Memory B cell (primary cell): ENCODE measurements at regions not wholly inside any gene's neighbourhood (a gene's known extent, or its start where the extent isn't known, plus 50 kb on each side); places are given as distances from the start of the nearest gene placed in this dataset.

ENCODE experiments used
- ATAC-seq: fragments of 150-1000 bp; cut with Tn5 transposase; 2 replicates; pipeline ENCODE4 v1.10.0; 2021; ENCODE audit warnings: low read depth, mild to moderate bottlenecking, moderate library complexity
- DNase-seq, 2 donors: peaks; one replicate each; pipeline ENCODE4 v3.0.0; 2022; ENCODE audit warnings: low spot score in 2 of 2
- H3K27ac Mint-ChIP-seq: one replicate; pipeline ENCODE4 v1.8.0; 2022; ENCODE audit warnings: mild to moderate bottlenecking, moderate library complexity, mixed read lengths
- H3K27me3 Mint-ChIP-seq: one replicate; pipeline ENCODE4 v1.8.0; 2022; ENCODE audit warnings: mixed read lengths
- H3K36me3 Mint-ChIP-seq: one replicate; pipeline ENCODE4 v1.8.0; 2022; ENCODE audit warnings: mild to moderate bottlenecking, mixed read lengths
- H3K4me1 Mint-ChIP-seq: one replicate; pipeline ENCODE4 v1.8.0; 2022; ENCODE audit warnings: mixed read lengths
- H3K4me3 Mint-ChIP-seq: one replicate; pipeline ENCODE4 v1.8.0; 2022; ENCODE audit warnings: mild to moderate bottlenecking, moderate library complexity, mixed read lengths
- H3K9me3 Mint-ChIP-seq: one replicate; pipeline ENCODE4 v1.8.0; 2022; ENCODE audit warnings: mixed read lengths

DNA sequence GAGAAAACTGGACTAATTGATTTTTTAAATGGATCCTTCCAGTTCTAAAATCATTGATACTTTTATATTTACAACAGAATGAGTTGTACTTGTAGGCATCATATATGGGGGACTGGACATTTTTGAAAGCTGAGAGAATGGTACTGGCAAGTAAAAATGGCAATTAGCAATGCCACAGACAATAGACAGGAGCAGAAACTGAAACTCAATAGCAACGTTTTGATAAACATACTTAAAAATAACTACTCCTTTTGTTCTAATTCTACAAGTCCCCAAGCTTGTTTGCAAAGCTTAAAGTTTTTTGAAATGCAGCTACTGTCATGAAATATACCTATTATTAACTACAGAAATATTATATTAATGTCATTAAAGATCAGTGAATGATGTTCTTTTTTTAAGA lies 52.8 kb upstream of the FBXL7 start:
- no peaks in the 10 kb centered on the region for H3K36me3 Mint-ChIP-seq
- no peaks in the 10 kb centered on the region for H3K27me3 Mint-ChIP-seq
- H3K4me3 Mint-ChIP-seq = no peak overlapping the region
- no peak for ATAC-seq
- H3K4me1 Mint-ChIP-seq = no peaks in the 10 kb centered on the region
- no peak for DNase-seq
- H3K27ac Mint-ChIP-seq = no peak overlapping the region
- peaks cover 3% of the 10 kb centered on the region for H3K9me3 Mint-ChIP-seq

DNA sequence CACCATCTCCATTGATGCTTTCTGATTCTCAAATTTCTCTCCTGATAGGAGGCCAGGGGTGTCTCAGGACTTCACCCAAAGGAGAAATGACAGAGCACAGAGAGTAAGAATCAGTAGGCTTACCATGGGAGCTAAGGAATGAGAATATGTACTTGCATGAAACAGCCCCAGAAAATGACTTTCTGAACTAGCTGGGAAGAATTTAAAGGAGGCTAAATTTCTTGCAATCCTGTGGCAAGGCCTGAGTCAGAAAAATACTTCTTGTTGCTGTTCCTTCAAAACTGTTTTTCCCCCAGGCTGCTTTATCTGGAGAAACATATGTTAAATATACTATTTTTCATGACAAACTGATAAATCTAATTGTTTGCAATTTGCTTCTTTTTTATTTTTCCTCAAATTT lies 53.4 kb upstream of the FBXL7 start:
- no peaks in the 10 kb centered on the region for H3K4me1 Mint-ChIP-seq
- DNase-seq = no peak
- H3K27me3 Mint-ChIP-seq = no peaks in the 10 kb centered on the region
- no peaks in the 10 kb centered on the region for H3K36me3 Mint-ChIP-seq
- no peak overlapping the region for H3K4me3 Mint-ChIP-seq
- peaks cover 3% of the 10 kb centered on the region for H3K9me3 Mint-ChIP-seq
- ATAC-seq = no peak
- H3K27ac Mint-ChIP-seq = no peak overlapping the region

DNA sequence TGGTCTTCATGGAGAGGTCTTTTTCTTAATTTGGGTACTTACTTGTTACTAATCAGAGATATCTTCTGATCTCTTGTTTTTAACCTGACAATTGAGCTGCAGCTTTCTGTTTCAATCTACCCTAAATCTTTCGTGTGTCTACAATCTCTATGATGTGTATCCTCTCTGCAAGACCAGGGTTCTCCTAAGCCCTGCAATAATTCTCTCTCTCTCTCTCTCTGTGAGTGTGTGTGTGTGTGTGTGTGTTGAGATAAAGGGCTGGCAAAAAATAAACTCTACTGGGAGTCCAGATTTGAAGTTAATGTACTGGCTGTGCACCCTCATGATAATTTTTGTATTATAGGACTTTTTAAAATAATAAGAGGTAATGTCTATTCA lies 57.8 kb upstream of the FBXL7 start:
- Mint-ChIP-seq H3K36me3 (no peaks in the 10 kb centered on the region), H3K27ac (no peak overlapping the region), H3K4me3 (no peak overlapping the region), H3K9me3 (peaks cover 5% of the 10 kb centered on the region), H3K27me3 (no peaks in the 10 kb centered on the region), H3K4me1 (no peaks in the 10 kb centered on the region)
- ATAC-seq (no peak), DNase-seq (no peak)

DNA sequence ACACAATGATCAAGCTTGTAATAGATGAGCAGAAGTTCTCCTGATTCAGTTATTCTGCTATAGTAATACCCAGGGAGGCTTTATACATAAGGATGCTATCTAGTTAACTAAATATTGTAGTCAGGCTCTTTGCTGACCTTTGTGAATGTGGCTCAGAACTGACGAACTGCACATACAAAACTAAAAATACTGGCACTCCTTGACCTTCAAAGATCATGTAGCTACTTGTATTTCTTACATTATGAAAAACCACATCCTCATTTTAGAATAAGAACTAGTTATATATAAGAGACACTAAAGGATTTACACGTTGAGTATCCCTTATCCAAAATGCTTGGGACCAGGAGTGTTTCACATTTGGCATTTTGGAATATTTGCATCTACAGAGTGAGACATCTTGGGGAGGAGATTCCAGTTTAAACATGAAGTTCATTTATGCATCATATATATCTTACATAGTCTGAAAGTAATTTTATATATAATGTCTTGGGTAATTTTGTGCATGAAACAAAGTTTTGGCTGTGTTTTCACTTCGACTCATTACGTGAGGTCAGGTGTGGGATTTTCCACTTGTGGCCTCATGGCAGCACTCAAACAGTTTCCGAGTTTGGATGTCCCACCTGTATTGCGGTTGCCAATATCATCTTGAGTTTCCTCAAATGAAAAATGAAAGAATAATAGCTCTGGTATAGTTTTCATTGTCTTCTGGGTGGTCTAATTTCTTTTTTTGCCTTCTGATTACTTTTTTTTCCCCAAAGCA lies 58.4 kb upstream of the FBXL7 start:
- H3K4me3 Mint-ChIP-seq = no peak overlapping the region
- DNase-seq (no peak), ATAC-seq (no peak)
- no peaks in the 10 kb centered on the region for H3K4me1 Mint-ChIP-seq
- no peak overlapping the region for H3K27ac Mint-ChIP-seq
- H3K27me3 Mint-ChIP-seq = no peaks in the 10 kb centered on the region
- H3K9me3 Mint-ChIP-seq = peaks cover 5% of the 10 kb centered on the region
- no peaks in the 10 kb centered on the region for H3K36me3 Mint-ChIP-seq

DNA sequence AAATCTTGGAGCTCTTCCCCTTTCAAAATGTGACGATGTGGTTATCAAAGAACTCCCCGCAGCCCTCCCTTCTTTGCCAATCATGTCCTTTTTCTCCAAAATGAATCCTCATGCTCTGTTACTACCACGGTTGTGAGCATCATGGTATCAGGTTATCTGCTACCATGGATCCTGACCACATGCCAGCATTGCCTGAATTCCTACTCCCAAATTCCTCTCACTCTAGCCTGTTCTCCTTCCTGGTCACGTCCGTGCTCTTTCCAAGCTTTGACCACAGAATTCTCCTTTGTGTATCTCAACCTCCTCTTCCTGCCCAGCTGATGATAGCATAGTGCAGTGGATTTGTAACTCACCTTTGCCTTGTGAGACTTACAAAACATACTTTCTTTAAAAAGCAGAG lies 59.5 kb upstream of the FBXL7 start:
- H3K27ac Mint-ChIP-seq = no peak overlapping the region
- H3K9me3 Mint-ChIP-seq = peaks cover 4% of the 10 kb centered on the region
- DNase-seq = no peak
- no peaks in the 10 kb centered on the region for H3K27me3 Mint-ChIP-seq
- no peak for ATAC-seq
- H3K4me3 Mint-ChIP-seq = no peak overlapping the region
- H3K4me1 Mint-ChIP-seq = no peaks in the 10 kb centered on the region
- no peaks in the 10 kb centered on the region for H3K36me3 Mint-ChIP-seq

DNA sequence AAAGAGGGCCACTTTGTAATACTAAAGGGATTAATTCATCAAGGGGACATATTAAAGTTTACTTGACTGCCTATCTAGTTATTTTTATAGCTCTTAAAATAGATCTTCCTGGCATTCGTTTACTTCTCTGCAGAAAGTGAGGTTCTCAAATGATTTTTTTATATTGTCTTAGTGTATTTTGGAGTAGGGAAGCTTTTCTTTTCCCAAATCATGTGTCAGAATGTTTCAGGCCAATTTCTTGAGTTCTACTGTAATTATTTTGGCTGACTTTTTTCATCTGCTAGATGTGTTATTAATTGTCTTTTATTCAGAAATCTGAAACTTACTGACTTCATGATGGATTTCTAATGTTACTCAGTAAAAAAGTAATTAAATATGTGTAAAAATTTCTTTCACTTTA lies 60.2 kb upstream of the FBXL7 start:
- DNase-seq (no peak), ATAC-seq (no peak)

DNA sequence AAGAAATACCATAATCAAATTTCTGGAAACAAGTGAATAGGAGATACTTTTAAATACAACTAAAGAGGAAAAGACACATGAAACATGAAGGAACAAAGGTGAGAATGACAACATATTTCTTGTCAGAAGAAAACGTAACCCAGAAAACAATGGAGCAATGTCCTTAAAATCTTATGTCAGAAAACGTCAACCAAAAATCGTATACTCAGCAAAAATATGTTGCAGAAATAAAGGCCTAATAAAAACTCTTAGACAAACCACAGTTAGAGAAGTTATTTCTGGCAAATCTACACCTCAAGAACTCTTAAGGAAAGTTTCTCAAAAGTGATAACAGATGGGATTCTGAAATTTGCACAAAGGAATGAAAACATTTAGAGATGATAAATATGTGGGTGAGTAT lies 66.3 kb upstream of the FBXL7 start:
- no peak overlapping the region for H3K27ac Mint-ChIP-seq
- ATAC-seq (no peak), DNase-seq (no peak)
- peaks cover 1% of the 10 kb centered on the region for H3K36me3 Mint-ChIP-seq
- no peaks in the 10 kb centered on the region for H3K27me3 Mint-ChIP-seq
- peaks cover 9% of the 10 kb centered on the region for H3K9me3 Mint-ChIP-seq
- H3K4me1 Mint-ChIP-seq = no peaks in the 10 kb centered on the region
- H3K4me3 Mint-ChIP-seq = no peak overlapping the region

More for the DNA sequence above, 60.2 kb upstream of the FBXL7 start:
- Mint-ChIP-seq H3K36me3 (no peaks in the 10 kb centered on the region), H3K4me3 (no peak overlapping the region), H3K27ac (no peak overlapping the region), H3K4me1 (no peaks in the 10 kb centered on the region), H3K9me3 (peaks cover 4% of the 10 kb centered on the region), H3K27me3 (no peaks in the 10 kb centered on the region)

DNA sequence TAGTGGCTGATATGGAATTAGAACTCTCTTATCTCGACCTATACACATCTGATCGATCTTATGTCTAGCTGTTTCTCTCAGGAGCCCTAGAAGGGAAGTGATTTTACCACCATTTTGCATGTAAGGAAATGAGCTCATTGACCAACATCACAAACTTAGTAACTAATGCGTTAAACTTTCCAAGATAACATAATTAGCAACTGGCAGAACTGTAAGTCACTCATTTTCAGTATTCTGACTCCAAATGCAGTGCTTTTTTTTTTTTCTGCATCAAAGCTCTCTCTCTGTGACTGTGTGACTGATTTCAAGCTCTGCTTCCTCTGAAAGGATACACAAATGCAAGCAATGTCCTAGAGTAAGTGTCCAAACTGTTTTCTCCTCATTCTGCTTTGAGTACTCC lies 68.1 kb upstream of the FBXL7 start:
- no peak for ATAC-seq
- no peak overlapping the region for H3K4me3 Mint-ChIP-seq
- H3K9me3 Mint-ChIP-seq = peaks cover 9% of the 10 kb centered on the region
- H3K4me1 Mint-ChIP-seq = no peaks in the 10 kb centered on the region
- no peak for DNase-seq
- H3K27me3 Mint-ChIP-seq = no peaks in the 10 kb centered on the region
- H3K36me3 Mint-ChIP-seq = peaks cover 1% of the 10 kb centered on the region
- H3K27ac Mint-ChIP-seq = no peak overlapping the region

DNA sequence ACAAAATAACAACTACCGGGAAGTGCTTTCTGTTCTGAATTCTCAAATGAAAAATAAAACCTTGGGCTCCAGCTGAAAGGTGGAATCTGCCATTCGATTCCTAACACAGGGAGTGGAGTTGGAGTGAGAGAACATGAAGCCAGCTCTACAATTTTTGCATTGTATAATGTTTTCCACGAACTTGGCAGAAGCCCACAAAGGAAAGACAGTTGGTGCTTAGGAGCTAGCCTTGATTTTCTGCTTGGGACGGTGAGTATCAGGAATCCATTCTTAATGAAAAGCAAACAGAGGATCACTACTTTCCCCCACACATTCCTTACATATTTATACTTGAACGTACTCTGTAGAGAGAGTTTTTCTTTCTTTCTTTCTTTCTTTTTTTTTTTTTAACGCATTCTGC lies 74.2 kb upstream of the FBXL7 start:
- ATAC-seq (no peak), DNase-seq (no peak)
- H3K36me3 Mint-ChIP-seq = peaks cover 1% of the 10 kb centered on the region
- H3K27ac Mint-ChIP-seq = no peak overlapping the region
- H3K4me3 Mint-ChIP-seq = no peak overlapping the region
- H3K27me3 Mint-ChIP-seq = no peaks in the 10 kb centered on the region
- H3K9me3 Mint-ChIP-seq = no peaks in the 10 kb centered on the region
- H3K4me1 Mint-ChIP-seq = no peaks in the 10 kb centered on the region

DNA sequence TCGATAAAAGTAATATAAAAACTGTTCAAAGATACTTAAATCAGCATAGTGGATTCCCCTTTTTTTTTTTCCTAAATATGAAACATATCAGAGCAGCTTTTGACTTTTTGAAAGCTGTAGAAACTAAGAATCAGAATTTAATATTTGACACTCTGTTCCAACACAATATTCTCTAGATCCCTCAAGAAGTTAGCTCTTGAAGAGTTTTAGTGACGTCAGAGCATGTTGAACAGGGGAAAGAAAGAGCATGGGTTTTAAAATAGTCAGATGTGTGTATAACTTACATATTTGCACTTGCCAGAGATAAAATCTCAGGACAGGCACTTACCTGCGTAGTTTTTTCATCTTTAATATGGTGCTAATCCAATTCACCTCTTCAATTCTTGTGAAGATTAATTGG lies 75.2 kb upstream of the FBXL7 start:
- H3K27ac Mint-ChIP-seq = no peak overlapping the region
- no peaks in the 10 kb centered on the region for H3K36me3 Mint-ChIP-seq
- H3K27me3 Mint-ChIP-seq = no peaks in the 10 kb centered on the region
- DNase-seq (no peak), ATAC-seq (no peak)
- no peak overlapping the region for H3K4me3 Mint-ChIP-seq
- peaks cover 3% of the 10 kb centered on the region for H3K9me3 Mint-ChIP-seq
- H3K4me1 Mint-ChIP-seq = no peaks in the 10 kb centered on the region

DNA sequence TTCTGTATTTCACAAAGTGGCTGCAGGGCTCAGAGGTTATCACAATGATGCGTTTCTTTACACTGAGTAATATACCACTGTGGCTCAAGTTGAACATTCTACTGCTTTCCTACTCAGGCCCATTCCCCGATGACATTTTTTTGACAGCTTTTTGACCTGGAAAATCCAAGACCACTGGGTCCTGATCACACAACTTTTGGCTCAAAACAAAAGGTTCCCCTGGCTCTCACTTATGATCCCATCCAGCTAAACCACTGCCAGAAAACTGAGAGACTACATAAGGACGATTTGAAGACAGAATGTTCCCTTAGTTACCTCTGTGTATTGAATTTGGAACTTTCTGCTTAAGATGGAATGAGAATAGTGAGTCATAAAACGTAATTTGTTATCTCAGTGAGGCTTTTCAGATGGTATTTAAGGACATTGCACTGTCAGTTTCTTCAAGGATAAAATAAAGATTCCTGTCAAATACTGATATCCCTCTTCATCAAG lies 78.0 kb upstream of the FBXL7 start:
- no peak for ATAC-seq
- H3K36me3 Mint-ChIP-seq = no peaks in the 10 kb centered on the region
- no peak overlapping the region for H3K4me3 Mint-ChIP-seq
- no peaks in the 10 kb centered on the region for H3K4me1 Mint-ChIP-seq
- H3K27ac Mint-ChIP-seq = no peak overlapping the region
- DNase-seq = no peak
- no peaks in the 10 kb centered on the region for H3K27me3 Mint-ChIP-seq
- H3K9me3 Mint-ChIP-seq = peaks cover 6% of the 10 kb centered on the region

DNA sequence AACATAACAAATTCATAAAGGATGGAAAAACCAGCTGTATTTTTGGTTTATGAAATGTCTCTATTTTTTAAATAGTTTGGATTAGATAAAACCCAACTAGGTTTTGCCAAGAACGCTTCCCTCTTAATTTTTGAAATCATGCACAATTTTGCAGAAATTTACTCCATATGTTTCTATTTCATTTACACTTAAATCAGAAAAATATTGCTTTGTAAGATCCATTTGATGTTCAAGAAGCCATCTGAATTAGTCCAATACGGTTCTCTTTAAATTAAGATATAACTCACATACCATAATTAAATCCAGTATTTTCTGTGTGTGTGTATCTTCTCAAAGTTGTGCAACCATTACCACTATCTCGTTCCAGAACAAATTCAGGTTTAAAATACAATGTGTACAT lies 78.6 kb upstream of the FBXL7 start:
- no peaks in the 10 kb centered on the region for H3K36me3 Mint-ChIP-seq
- no peaks in the 10 kb centered on the region for H3K27me3 Mint-ChIP-seq
- no peak overlapping the region for H3K4me3 Mint-ChIP-seq
- peaks cover 6% of the 10 kb centered on the region for H3K9me3 Mint-ChIP-seq
- ATAC-seq (no peak), DNase-seq (no peak)
- H3K4me1 Mint-ChIP-seq = no peaks in the 10 kb centered on the region
- H3K27ac Mint-ChIP-seq = no peak overlapping the region

DNA sequence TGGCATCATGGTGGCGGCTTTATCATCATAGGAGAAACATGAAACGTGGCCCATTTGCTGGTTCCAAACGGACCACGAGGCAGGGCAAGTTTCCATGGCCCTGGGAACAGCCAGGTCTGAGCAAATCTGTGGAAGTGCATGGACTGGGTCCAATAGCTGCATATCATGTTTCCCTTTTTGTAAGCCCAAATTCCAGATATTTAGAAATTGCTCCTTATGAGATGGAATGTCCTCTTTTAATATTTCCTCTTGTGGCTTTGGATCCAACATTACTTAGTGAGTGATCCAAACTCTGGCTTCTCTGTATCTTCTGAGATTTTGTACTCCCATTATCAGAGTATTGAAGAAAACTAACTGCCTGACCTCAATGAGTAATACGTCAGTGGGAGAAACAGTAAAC lies 79.8 kb upstream of the FBXL7 start:
- DNase-seq (no peak), ATAC-seq (no peak)
- H3K36me3 Mint-ChIP-seq = no peaks in the 10 kb centered on the region
- no peak overlapping the region for H3K27ac Mint-ChIP-seq
- no peaks in the 10 kb centered on the region for H3K4me1 Mint-ChIP-seq
- H3K9me3 Mint-ChIP-seq = peaks cover 6% of the 10 kb centered on the region
- no peaks in the 10 kb centered on the region for H3K27me3 Mint-ChIP-seq
- H3K4me3 Mint-ChIP-seq = no peak overlapping the region

DNA sequence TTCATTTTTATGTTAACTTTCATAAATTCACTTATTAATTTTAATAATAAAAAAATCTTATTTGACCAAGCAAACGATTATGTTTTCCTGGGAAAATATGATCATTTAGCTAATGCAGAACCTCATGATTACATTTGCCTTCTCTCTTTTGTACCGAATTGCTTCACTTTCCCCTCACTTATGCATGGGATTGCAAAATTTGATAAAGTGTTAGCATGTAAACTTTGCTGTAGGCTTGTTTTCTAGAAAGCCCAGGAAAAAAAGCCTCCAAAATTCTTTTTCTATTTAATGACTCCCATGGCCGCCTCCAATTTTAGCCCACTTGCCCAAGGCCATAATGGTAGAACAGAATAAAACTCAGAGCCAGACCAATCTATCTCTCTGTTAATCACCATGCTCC lies 82.8 kb upstream of the FBXL7 start:
- Mint-ChIP-seq H3K27me3 (no peaks in the 10 kb centered on the region), H3K27ac (no peak overlapping the region), H3K4me1 (no peaks in the 10 kb centered on the region), H3K9me3 (peaks cover 14% of the 10 kb centered on the region), H3K36me3 (no peaks in the 10 kb centered on the region), H3K4me3 (no peak overlapping the region)
- DNase-seq (no peak), ATAC-seq (no peak)

DNA sequence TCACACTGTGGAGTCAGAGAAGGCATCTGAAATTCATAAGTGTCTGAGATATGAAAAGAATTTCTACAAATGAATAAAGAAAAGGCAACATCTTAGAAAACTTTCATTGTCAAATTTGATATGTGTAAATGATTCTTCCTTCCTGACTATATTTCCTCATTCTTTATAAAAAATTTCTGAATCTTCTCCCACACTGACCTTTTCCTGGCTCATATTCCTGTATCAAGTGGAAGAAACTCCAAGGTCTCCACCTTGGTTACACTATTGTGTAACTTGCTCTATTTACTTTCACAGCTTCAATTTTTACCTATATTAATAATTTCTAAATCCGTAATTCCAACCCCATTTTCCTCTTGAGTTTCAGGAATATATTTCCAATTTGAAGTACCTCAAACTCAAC lies 93.5 kb upstream of the FBXL7 start:
- H3K36me3 Mint-ChIP-seq = no peaks in the 10 kb centered on the region
- no peak overlapping the region for H3K27ac Mint-ChIP-seq
- no peak overlapping the region for H3K4me3 Mint-ChIP-seq
- DNase-seq = no peak
- H3K27me3 Mint-ChIP-seq = no peaks in the 10 kb centered on the region
- ATAC-seq = no peak
- no peaks in the 10 kb centered on the region for H3K4me1 Mint-ChIP-seq
- H3K9me3 Mint-ChIP-seq = peaks cover 4% of the 10 kb centered on the region
